HFFc6 (cell line): ENCODE measurements at regions not wholly inside any gene's neighbourhood (a gene's known extent, or its start where the extent isn't known, plus 50 kb on each side); places are given as distances from the start of the nearest gene placed in this dataset.
A peak's percentile ranks its signal among the peaks of the same experiment; 100 is the strongest.

Source experiments
- DNase-seq: peaks from one replicate; pipeline ENCODE4 v3.0.0-alpha.2; 2018
- H3K27ac Mint-ChIP-seq: 2 replicates; pipeline ENCODE4 v1.8.0; 2020; ENCODE audit warnings: mild to moderate bottlenecking, mixed read lengths
- H3K27me3 Mint-ChIP-seq: 2 replicates; pipeline ENCODE4 v1.8.0; 2021; ENCODE audit warnings: mild to moderate bottlenecking, moderate library complexity, mixed read lengths; ENCODE audit not compliant: insufficient read depth
- H3K36me3 Mint-ChIP-seq: 2 replicates; pipeline ENCODE4 v1.8.0; 2021; ENCODE audit warnings: low read depth, mixed read lengths
- H3K4me1 Mint-ChIP-seq: 2 replicates; pipeline ENCODE4 v1.8.0; 2020; ENCODE audit warnings: low read depth, mixed read lengths
- H3K4me3 Mint-ChIP-seq: 2 replicates; pipeline ENCODE4 v1.8.0; 2020; ENCODE audit warnings: mild to moderate bottlenecking, moderate library complexity, mixed read lengths
- H3K9me3 Mint-ChIP-seq: 2 replicates; pipeline ENCODE4 v1.8.0; 2020; ENCODE audit warnings: mild to moderate bottlenecking, mixed read lengths
- TF ChIP-seq, protein P1 (sequence below): fragments of 200-600 bp; sonication (generic); IDR thresholded peaks from 2 replicates; pipeline ENCODE4 v1.5.0; 2021; ENCODE audit warnings: antibody characterized with exemption, mild to moderate bottlenecking

DNA sequence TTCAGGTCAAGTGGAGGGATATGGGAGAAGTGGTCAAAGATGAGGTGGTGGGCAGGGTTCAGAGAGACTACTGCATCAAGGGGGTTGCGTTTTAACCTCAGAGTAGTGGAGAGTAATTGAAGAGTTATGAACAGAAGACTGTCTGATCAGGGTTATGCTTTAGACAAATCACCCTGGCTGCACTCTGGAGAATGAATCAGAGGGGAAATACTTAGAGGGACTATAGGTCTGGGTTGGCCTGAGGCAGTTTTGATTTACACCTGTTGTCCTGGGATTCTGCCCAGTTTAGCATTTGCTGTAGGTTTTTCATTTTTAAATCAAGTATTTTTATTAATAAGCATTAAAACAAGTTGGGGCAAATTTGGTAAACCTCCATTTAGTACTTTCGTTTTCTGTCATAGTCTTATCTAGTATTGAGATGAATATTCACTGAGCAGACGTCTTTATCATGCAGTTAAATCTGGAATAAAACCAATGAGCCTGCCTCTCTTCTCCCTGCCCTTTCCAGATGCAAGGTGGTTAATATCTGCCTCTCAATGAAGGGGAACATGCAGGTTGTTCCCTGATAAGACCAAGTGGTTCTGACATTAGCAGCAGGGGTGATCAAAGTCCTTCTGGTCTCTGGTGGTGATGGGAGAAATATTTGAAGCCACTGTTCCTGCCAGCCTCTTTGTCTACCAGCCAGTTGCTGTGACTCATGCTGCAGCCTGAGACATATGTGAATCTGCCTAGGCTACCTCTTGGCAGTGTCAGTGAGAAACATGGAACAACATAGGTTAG is 116.0 kb upstream of the RPS6KA3 start:
- Mint-ChIP-seq H3K27ac (no peak overlapping the region), H3K9me3 (no peaks in the 10 kb centered on the region), H3K27me3 (peaks cover 1% of the 10 kb centered on the region; the same call in 1 of the 2 replicates), H3K4me3 (no peak overlapping the region), H3K4me1 (peaks cover 8% of the 10 kb centered on the region), H3K36me3 (no peaks in the 10 kb centered on the region)
- TF ChIP-seq, protein P1, sequence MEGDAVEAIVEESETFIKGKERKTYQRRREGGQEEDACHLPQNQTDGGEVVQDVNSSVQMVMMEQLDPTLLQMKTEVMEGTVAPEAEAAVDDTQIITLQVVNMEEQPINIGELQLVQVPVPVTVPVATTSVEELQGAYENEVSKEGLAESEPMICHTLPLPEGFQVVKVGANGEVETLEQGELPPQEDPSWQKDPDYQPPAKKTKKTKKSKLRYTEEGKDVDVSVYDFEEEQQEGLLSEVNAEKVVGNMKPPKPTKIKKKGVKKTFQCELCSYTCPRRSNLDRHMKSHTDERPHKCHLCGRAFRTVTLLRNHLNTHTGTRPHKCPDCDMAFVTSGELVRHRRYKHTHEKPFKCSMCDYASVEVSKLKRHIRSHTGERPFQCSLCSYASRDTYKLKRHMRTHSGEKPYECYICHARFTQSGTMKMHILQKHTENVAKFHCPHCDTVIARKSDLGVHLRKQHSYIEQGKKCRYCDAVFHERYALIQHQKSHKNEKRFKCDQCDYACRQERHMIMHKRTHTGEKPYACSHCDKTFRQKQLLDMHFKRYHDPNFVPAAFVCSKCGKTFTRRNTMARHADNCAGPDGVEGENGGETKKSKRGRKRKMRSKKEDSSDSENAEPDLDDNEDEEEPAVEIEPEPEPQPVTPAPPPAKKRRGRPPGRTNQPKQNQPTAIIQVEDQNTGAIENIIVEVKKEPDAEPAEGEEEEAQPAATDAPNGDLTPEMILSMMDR, result no peak
- DNase-seq, result no peak

DNA sequence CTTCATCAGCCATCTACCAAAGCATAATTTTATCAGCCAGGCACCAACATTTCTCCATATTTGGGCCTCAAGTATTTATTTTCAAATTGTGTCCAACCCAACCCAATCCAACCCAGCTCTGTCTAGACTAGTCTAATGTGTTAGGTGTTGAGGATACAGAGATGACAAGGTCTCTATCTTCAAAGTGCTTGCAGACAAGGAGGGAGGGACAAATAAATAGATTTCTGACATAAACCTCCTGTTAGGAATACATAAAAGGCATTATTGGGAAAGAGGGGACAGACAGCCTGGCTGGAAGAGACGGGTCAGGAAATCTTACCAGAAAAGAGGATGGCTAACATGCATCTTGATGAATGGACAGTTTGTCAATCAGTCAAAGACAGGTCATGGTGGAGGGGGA is 115.4 kb upstream of the RPS6KA3 start:
- Mint-ChIP-seq H3K36me3 (no peaks in the 10 kb centered on the region), H3K27ac (no peak overlapping the region), H3K9me3 (no peaks in the 10 kb centered on the region), H3K4me3 (no peak overlapping the region), H3K4me1 (peaks cover 8% of the 10 kb centered on the region), H3K27me3 (peaks cover 1% of the 10 kb centered on the region; the same call in 1 of the 2 replicates)
- TF ChIP-seq, protein P1, result no peak
- DNase-seq, result no peak

DNA sequence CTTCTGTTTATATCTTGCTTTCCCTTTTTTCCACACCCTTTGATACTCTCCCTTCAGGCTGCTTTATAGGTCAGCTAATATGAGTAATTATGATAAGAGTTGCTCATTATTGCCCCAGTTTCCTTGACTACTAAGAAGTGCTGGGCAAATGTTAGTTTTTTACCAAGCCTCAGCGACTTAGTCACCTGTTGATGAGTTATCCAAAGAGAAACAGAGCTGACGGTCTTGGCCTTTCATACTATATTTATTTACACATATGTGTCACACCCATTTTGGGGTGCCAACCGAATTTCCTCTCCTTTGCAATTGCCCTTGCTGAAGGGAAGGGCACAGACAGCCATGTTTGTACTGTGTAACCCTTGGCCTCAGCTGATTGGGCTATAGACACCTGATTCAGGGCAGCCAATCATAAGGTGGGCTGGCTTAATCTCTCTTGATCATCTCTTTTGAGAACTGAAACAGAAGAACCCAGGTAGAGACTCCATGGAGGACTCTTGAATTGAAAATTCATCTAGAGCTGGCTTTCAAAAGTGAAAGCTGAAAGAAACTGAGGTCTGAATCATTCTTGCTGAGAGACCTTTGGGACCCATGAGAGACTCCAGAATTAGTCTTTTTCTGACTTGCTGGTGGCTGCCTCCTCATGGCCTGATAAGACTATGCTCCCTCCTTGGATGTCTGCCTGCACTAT is 111.7 kb upstream of the RPS6KA3 start:
- no peak overlapping the region for H3K4me3 Mint-ChIP-seq
- H3K4me1 Mint-ChIP-seq, result peaks cover 14% of the 10 kb centered on the region
- peaks cover 1% of the 10 kb centered on the region for H3K27me3 Mint-ChIP-seq
- no peak overlapping the region for H3K27ac Mint-ChIP-seq
- no peaks in the 10 kb centered on the region for H3K9me3 Mint-ChIP-seq
- TF ChIP-seq, protein P1, result no peak
- peak; percentile 4 for DNase-seq
- H3K36me3 Mint-ChIP-seq, result no peaks in the 10 kb centered on the region

DNA sequence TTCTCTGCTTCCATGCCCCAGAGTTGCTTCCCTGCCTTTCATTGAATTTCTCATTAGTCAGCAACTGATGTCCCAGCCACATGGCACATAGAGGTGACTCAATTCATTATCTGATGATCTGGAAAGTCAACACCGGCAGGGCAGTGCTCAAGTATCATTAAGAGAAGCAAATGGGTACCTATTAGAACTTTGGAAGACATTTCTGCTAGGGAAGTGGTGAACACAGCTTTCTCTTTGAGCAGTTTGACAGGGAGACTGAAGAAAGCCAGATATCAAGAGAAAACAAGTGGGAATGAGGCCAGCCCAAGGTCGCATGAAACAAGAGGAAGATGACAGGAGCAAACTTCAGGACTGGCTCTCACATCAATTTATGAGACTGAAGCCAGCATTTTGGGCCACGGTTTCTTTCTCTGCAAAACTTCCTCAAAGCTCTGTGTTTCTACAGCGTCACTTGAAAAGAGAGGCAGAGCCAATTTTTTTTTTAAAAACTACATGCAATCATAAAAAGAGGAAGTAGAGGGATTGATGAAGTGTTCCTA is 108.3 kb upstream of the RPS6KA3 start:
- peaks cover 14% of the 10 kb centered on the region for H3K4me1 Mint-ChIP-seq
- no peak overlapping the region for H3K4me3 Mint-ChIP-seq
- no peaks in the 10 kb centered on the region for H3K9me3 Mint-ChIP-seq
- DNase-seq, result no peak
- H3K27me3 Mint-ChIP-seq, result peaks cover 1% of the 10 kb centered on the region
- TF ChIP-seq, protein P1, result no peak
- H3K27ac Mint-ChIP-seq, result no peak overlapping the region
- H3K36me3 Mint-ChIP-seq, result no peaks in the 10 kb centered on the region

DNA sequence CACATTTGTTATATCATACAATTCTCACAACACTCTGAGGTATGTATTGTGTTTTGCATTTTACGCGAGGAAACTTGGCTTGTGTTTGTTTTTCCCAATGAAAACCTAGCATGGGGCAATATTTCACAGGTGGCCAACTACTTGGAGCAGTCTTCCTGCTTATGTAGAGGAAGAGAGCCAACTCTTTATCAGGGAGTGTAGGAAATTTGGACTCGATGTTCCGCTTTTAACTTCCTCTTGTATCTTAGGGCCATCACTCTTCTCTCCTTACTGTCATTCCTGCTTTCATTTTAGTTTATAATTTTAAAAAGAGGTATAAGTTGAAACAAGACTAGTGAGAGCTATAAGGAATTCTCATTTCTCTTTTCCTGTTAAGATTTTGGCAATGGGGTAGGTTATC is 107.7 kb upstream of the RPS6KA3 start:
- no peak overlapping the region for H3K4me3 Mint-ChIP-seq
- no peaks in the 10 kb centered on the region; the same call in 1 of the 2 replicates for H3K27me3 Mint-ChIP-seq
- no peaks in the 10 kb centered on the region for H3K9me3 Mint-ChIP-seq
- no peak overlapping the region for H3K27ac Mint-ChIP-seq
- no peak for DNase-seq
- TF ChIP-seq, protein P1, result no peak
- H3K36me3 Mint-ChIP-seq, result no peaks in the 10 kb centered on the region
- peaks cover 14% of the 10 kb centered on the region for H3K4me1 Mint-ChIP-seq
